ENCODE measurements at regions not wholly inside any gene's neighbourhood (a gene's known extent, or its start where the extent isn't known, plus 50 kb on each side); places are given as distances from the start of the nearest gene placed in this dataset.

GRCh38 chr6:118708055-118708454 lies 56.7 kb upstream of the CEP85L start:
- RAD21 ChIA-PET (ENCODE audit: unreplicated experiment): interaction anchor here (0.7 kb wide), 1 partner anchor 58 kb away, joined by 3 read pairs; no protein-coding TSS in a partner anchor
- TF ChIP-seq TARDBP (IDR thresholded peaks at IDR 0.05; ENCODE audit: borderline replicate concordance) (no peak), RELB (IDR thresholded peaks at IDR 0.05; ENCODE audit: low read depth) (no peak), IKZF2 (IDR thresholded peaks at IDR 0.05) (no peak), CUX1 (IDR thresholded peaks at IDR 0.05; ENCODE audit: insufficient replicate concordance, low read depth, low read length) (no peak), SIN3A (IDR thresholded peaks at IDR 0.05; ENCODE audit: low read depth, low read length) (no peak), USF2 (IDR thresholded peaks at IDR 0.05; ENCODE audit: borderline replicate concordance, low read depth, low read length) (no peak), EP300 (IDR thresholded peaks at IDR 0.05; ENCODE audit: borderline replicate concordance in 1 of 2, control insufficient read depth in 1 of 2, low read depth in 2 of 2, low read length in 2 of 2) (no peak), POLR2AphosphoS2 (IDR thresholded peaks at IDR 0.05; ENCODE audit: low read depth, low read length) (no peak), TCF7 (IDR thresholded peaks at IDR 0.05; ENCODE audit: borderline replicate concordance) (no peak), BCL11A (IDR thresholded peaks at IDR 0.05; ENCODE audit: low read depth, low read length) (no peak), ESRRA (IDR thresholded peaks at IDR 0.05; ENCODE audit: low read length) (no peak), ASH2L (IDR thresholded peaks at IDR 0.05; ENCODE audit: borderline replicate concordance, low read depth) (no peak), JUND (IDR thresholded peaks at IDR 0.05; ENCODE audit: low read depth, low read length) (no peak)
- no peak for ATAC-seq
- CTCF ChIA-PET: interaction anchor here (5.8 kb wide), 1 partner anchor 142 kb away, joined by 30 read pairs; no protein-coding TSS in a partner anchor
- no peak for DNase-seq (ENCODE audit: low read depth, low spot score)
- no peak for FAIRE-seq
- no peaks in the 10 kb centered on the region for H3K9me3 ChIP-seq (replicated peaks; ENCODE audit: control insufficient read depth, insufficient read depth, low read length)
- 97% methylated on average over 3 of the region's 3 CpGs for WGBS (ENCODE audit: insufficient coverage, insufficient replicate concordance, low lambda C conversion rate, missing lambda C conversion rate)
- peak overlapping the region; percentile 19 for H2AFZ ChIP-seq (ENCODE audit: control insufficient read depth, low read depth, low read length)
- no peaks in the 10 kb centered on the region for H3K27me3 ChIP-seq (replicated peaks in 1 of 2; ENCODE audit: control insufficient read depth in 2 of 2, insufficient read depth in 2 of 2, low read length in 1 of 2)
- H3K9ac ChIP-seq (ENCODE audit: control insufficient read depth, insufficient read depth, low read length): peak overlapping the region; percentile 83; the same call in 1 of the 2 replicates
- H3K4me2 ChIP-seq (ENCODE audit: control insufficient read depth, insufficient read depth): peak overlapping the region; percentile 93
- POLR2A ChIA-PET: interaction anchor here (1.2 to 1.8 kb wide), 2 partner anchors 57 to 60 kb away, joined by 3 to 5 read pairs; partner anchors contain the start of gene CEP85L
- in situ Hi-C loops (cut with MboI) (no loop called here), intact Hi-C loops (cut with micrococcal nuclease; ENCODE audit: unreplicated experiment) (loop anchor here (2.0 to 5.0 kb wide), 2 partner anchors 57 to 69 kb away; partner anchors contain the start of gene CEP85L)
- H3K27ac ChIP-seq (ENCODE audit: control insufficient read depth, insufficient read depth): peak overlapping the region; percentile 84
- H4K20me1 ChIP-seq (ENCODE audit: control insufficient read depth, insufficient read depth): no peaks in the 10 kb centered on the region
- SMC1A ChIA-PET (ENCODE audit: uncharacterized antibody, unreplicated experiment): interaction anchor here (0.7 to 2.2 kb wide), 4 partner anchors 11 to 143 kb away, joined by 3 to 13 read pairs (median 3); no protein-coding TSS in a partner anchor
- H3K36me3 ChIP-seq (ENCODE audit: control insufficient read depth in 2 of 2, insufficient read depth in 2 of 2, low read length in 1 of 2): no peaks in the 10 kb centered on the region
- peaks cover 31% of the 10 kb centered on the region for H3K79me2 ChIP-seq (ENCODE audit: control insufficient read depth, insufficient read depth, low read length)
- peaks cover 44% of the 10 kb centered on the region for H3K4me1 ChIP-seq (ENCODE audit: control insufficient read depth, insufficient read depth, low read length)
- BruUV-seq (replicated peaks): no TSS peak
- H3K4me3 ChIP-seq: peak overlapping the region; percentile 81

All from GM12878 (cell line).